GM12878 (cell line): ENCODE measurements at regions not wholly inside any gene's neighbourhood (a gene's known extent, or its start where the extent isn't known, plus 50 kb on each side); places are given as distances from the start of the nearest gene placed in this dataset.

Source experiments
- ATAC-seq: fragments of 200-7000 bp; cut with Tn5 transposase; 3 replicates; pipeline ENCODE4 v1.9.1; 2020; ENCODE audit warnings: mild to moderate bottlenecking, moderate library complexity
- BruUV-seq: library from RNA; stranded (reverse); fragments of 400-500 nt; replicated peaks from 2 replicates; lab custom pipeline; 2021; lab: Mats Ljungman, UMichigan
- CTCF ChIA-PET: fragments of 300-600 bp; sonication (Branson Sonifier 250); formaldehyde crosslinking; extraction: SDS; loops from one replicate; lab custom pipeline; 2021; ENCODE audit warnings: inconsistent platforms; lab: Yijun Ruan, JAX
- POLR2A ChIA-PET: fragments of 350-600 bp; formaldehyde crosslinking; extraction: SDS; loops from one replicate; lab custom pipeline; 2021; ENCODE audit warnings: inconsistent platforms; lab: Charles Lee
- RAD21 ChIA-PET: fragments of 300-600 bp; sonication (Branson Sonifier 250); formaldehyde crosslinking; loops from one replicate; lab custom pipeline; 2023; ENCODE audit warnings: antibody characterized with exemption; ENCODE audit not compliant: unreplicated experiment; lab: Charles Lee
- SMC1A ChIA-PET: fragments of 300-600 bp; sonication (Branson Sonifier 250); formaldehyde crosslinking; loops from one replicate; lab custom pipeline; 2023; ENCODE audit not compliant: unreplicated experiment, uncharacterized antibody; lab: Charles Lee
- DNase-seq: peaks from one replicate; pipeline ENCODE4 v3.0.0-alpha.2; 2011; ENCODE audit warnings: low read depth, low spot score
- FAIRE-seq: peaks from 3 replicates; lab custom pipeline; 2011; peaks lifted over from hg19 to GRCh38; lab: Jason Lieb, UNC
- H2AFZ ChIP-seq: 2 replicates; pipeline ENCODE4 v1.6.0; 2011; ENCODE audit warnings: low read depth, low read length, control low read depth; ENCODE audit not compliant: control insufficient read depth
- H3K27ac ChIP-seq: 2 replicates; pipeline ENCODE4 v1.5.1; 2011; ENCODE audit warnings: control low read depth; ENCODE audit not compliant: control insufficient read depth, insufficient read depth
- H3K27me3 ChIP-seq, 2 experiments: replicated peaks in 1 of 2; 2 replicates each; pipeline versions ENCODE4 v1.6.0 to v1.6.1; 2011; ENCODE audit warnings: low read length in 1 of 2; ENCODE audit not compliant: control insufficient read depth in 2 of 2, insufficient read depth in 2 of 2
- H3K36me3 ChIP-seq, 2 experiments: 2 replicates each; pipeline ENCODE4 v1.5.1; 2011; ENCODE audit warnings: low read length in 1 of 2; ENCODE audit not compliant: control insufficient read depth in 2 of 2, insufficient read depth in 2 of 2
- H3K4me1 ChIP-seq: 2 replicates; pipeline ENCODE4 v1.6.1; 2011; ENCODE audit warnings: mild to moderate bottlenecking, low read length, moderate library complexity, mixed read lengths; ENCODE audit not compliant: control insufficient read depth, insufficient read depth
- H3K4me2 ChIP-seq: 2 replicates; pipeline ENCODE4 v1.6.0; 2011; ENCODE audit warnings: control low read depth; ENCODE audit not compliant: control insufficient read depth, insufficient read depth
- H3K4me3 ChIP-seq: fragments of 200-600 bp; sonication (generic); 2 replicates; pipeline ENCODE4 v1.5.1; 2016
- H3K79me2 ChIP-seq: 2 replicates; pipeline ENCODE4 v1.6.0; 2011; ENCODE audit warnings: low read length; ENCODE audit not compliant: control insufficient read depth, insufficient read depth
- H3K9ac ChIP-seq: 2 replicates; pipeline ENCODE4 v1.8.0; 2011; ENCODE audit warnings: low read length, control low read depth, mixed read lengths; ENCODE audit not compliant: control insufficient read depth, insufficient read depth
- H3K9me3 ChIP-seq: replicated peaks from 3 replicates; pipeline ENCODE4 v1.5.1; 2011; ENCODE audit warnings: mild to moderate bottlenecking, low read length; ENCODE audit not compliant: control insufficient read depth, insufficient read depth
- H4K20me1 ChIP-seq: 2 replicates; pipeline ENCODE4 v1.6.0; 2011; ENCODE audit not compliant: control insufficient read depth, insufficient read depth
- EGR1 ChIP-seq, 2 experiments: IDR thresholded peaks; 1 replicate in 1 of 2; 2 replicates in 1 of 2; pipeline ENCODE4 v1.6.1; 2011 to 2012; ENCODE audit warnings: low read depth in 2 of 2, low read length in 2 of 2, borderline replicate concordance in 1 of 2, mild to moderate bottlenecking in 1 of 2, moderate library complexity in 1 of 2
- EP300 ChIP-seq, 2 experiments: fragments of 150-350 bp in 1 of 2; IDR thresholded peaks; 2 replicates each; pipeline ENCODE4 v1.6.1; 2011 to 2012; ENCODE audit warnings: low read depth in 2 of 2, low read length in 2 of 2, borderline replicate concordance in 1 of 2, improper control_type of control experiment in 1 of 2, inconsistent platforms in 1 of 2; ENCODE audit not compliant: control insufficient read depth in 1 of 2
- ESRRA ChIP-seq: IDR thresholded peaks from 2 replicates; pipeline ENCODE4 v1.6.1; 2012; ENCODE audit warnings: mild to moderate bottlenecking, low read length, improper control_type of control experiment
- ETV6 ChIP-seq, 2 experiments: fragments of 450-650 bp in 1 of 2; IDR thresholded peaks in 1 of 2; conservative IDR thresholded peaks in 1 of 2; 2 replicates each; pipeline ENCODE4 v1.6.1; 2014; ENCODE audit warnings: antibody characterized with exemption in 1 of 2, borderline replicate concordance in 1 of 2, low read depth in 1 of 2, mild to moderate bottlenecking in 1 of 2, moderate library complexity in 1 of 2
- FOS ChIP-seq: IDR thresholded peaks from 3 replicates; pipeline ENCODE4 v1.6.1; 2011; ENCODE audit warnings: borderline replicate concordance; ENCODE audit not compliant: insufficient read length; ENCODE audit errors: extremely low read depth
- IRF4 ChIP-seq: IDR thresholded peaks from 2 replicates; pipeline ENCODE4 v1.6.1; 2011; ENCODE audit warnings: low read depth, low read length
- JUNB ChIP-seq: IDR thresholded peaks from 2 replicates; pipeline ENCODE4 v1.6.1; 2016; ENCODE audit warnings: antibody characterized with exemption, mild to moderate bottlenecking
- JUND ChIP-seq: IDR thresholded peaks from 2 replicates; pipeline ENCODE4 v1.6.1; 2012; ENCODE audit warnings: low read depth, mild to moderate bottlenecking, low read length, improper control_type of control experiment, moderate library complexity
- PAX5 ChIP-seq: IDR thresholded peaks from 2 replicates; pipeline ENCODE4 v1.6.1; 2011; ENCODE audit warnings: low read depth, low read length, borderline replicate concordance
- PAX8 ChIP-seq: fragments of 450-650 bp; IDR thresholded peaks from 2 replicates; pipeline ENCODE4 v1.6.1; 2017; ENCODE audit warnings: mild to moderate bottlenecking, moderate library complexity
- RAD21 ChIP-seq: IDR thresholded peaks from 2 replicates; pipeline ENCODE4 v1.6.1; 2011; ENCODE audit warnings: mild to moderate bottlenecking, low read depth, low read length, moderate library complexity; ENCODE audit not compliant: insufficient read depth
- RCOR1 ChIP-seq: conservative IDR thresholded peaks from 2 replicates; pipeline ENCODE4 v1.6.1; 2012; ENCODE audit warnings: low read depth, low read length, improper control_type of control experiment
- SIX5 ChIP-seq: IDR thresholded peaks from 2 replicates; pipeline ENCODE4 v1.6.1; 2011; ENCODE audit warnings: mild to moderate bottlenecking, low read depth, low read length, moderate library complexity; ENCODE audit not compliant: severe bottlenecking
- SMAD5 ChIP-seq: IDR thresholded peaks from 2 replicates; pipeline ENCODE4 v1.6.1; 2016; ENCODE audit warnings: antibody characterized with exemption, low read depth
- YBX1 ChIP-seq: fragments of 450-650 bp; IDR thresholded peaks from 2 replicates; pipeline ENCODE4 v1.6.1; 2016; ENCODE audit warnings: antibody characterized with exemption
- YY1 ChIP-seq: IDR thresholded peaks from 2 replicates; pipeline ENCODE4 v1.6.1; 2011; ENCODE audit warnings: low read depth, mild to moderate bottlenecking, low read length
- WGBS: methylation state at CpG from one replicate; pipeline ENCODE4 v1.1.6; 2016; ENCODE audit warnings: low lambda C conversion rate; ENCODE audit not compliant: insufficient replicate concordance, insufficient coverage; ENCODE audit errors: missing lambda C conversion rate; 5-methylcytosine and 5-hydroxymethylcytosine counted together
- in situ Hi-C: fragments of 300-500 bp; cut with MboI; formaldehyde crosslinking; loops from 9 replicates; pipeline ENCODE4 v1.14.3; 2018; ENCODE audit warnings: mixed read lengths
- intact Hi-C: fragments of 100-400 bp; cut with micrococcal nuclease; formaldehyde crosslinking; loops from one replicate; pipeline ENCODE4 v1.14.2; 2022; ENCODE audit not compliant: unreplicated experiment
- TF ChIP-seq, protein P1 (sequence below): fragments of 450-650 bp; IDR thresholded peaks from 2 replicates; pipeline ENCODE4 v1.6.1; 2017; ENCODE audit warnings: mild to moderate bottlenecking
- TF ChIP-seq, protein P2 (sequence below): IDR thresholded peaks from 2 replicates; pipeline ENCODE4 v1.6.1; 2011; ENCODE audit warnings: low read depth, low read length, improper control_type of control experiment, borderline replicate concordance

DNA sequence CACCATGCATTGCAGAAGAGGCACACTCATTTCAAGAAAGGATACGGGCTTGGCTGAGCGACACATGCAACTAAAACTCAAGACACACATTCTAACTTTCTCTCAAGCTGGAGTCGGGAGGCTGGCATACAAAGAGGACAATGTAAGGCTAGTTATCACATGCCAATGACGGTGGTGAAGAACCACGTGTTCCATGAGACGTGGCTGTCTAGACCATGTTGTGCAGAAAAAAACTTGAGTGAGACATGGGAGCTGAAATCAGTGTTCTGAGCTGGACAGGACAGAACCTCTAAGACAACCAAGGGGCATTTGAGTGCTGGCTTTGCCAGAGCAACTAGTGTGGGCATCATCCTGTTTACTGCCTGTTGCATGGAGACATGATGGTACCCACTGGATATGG lies 193.0 kb upstream of the DPP6 start:
- Histone ChIP-seq H3K79me2 (no peaks in the 10 kb centered on the region), H2AFZ (no peak overlapping the region), H3K9me3 (no peaks in the 10 kb centered on the region), H4K20me1 (no peaks in the 10 kb centered on the region), H3K27me3 (no peaks in the 10 kb centered on the region), H3K4me3 (no peak overlapping the region), H3K4me1 (no peaks in the 10 kb centered on the region), H3K9ac (no peak overlapping the region), H3K27ac (no peak overlapping the region), H3K36me3 (no peaks in the 10 kb centered on the region), H3K4me2 (no peak overlapping the region)
- CTCF ChIA-PET, result no interaction called here
- DNase-seq (no peak), FAIRE-seq (no peak), ATAC-seq (no peak)
- POLR2A ChIA-PET, result no interaction called here
- WGBS, result 5% methylated on average over 6 of the region's 6 CpGs
- intact Hi-C loops (no loop called here), in situ Hi-C loops (no loop called here)
- RAD21 ChIA-PET, result no interaction called here
- BruUV-seq, result no TSS peak
- SMC1A ChIA-PET, result no interaction called here
- TF ChIP-seq ESRRA (no peak), EGR1 (IDR thresholded peaks at IDR 0.05; ENCODE audit: borderline replicate concordance in 1 of 2, low read depth in 2 of 2, low read length in 2 of 2) (no peak), RAD21 (no peak), IRF4 (no peak), SMAD5 (no peak), YBX1 (no peak), JUND (no peak), JUNB (no peak), PAX5 (no peak), ETV6 (conservative IDR thresholded peaks at IDR 0.05 in 1 of 2, IDR thresholded peaks at IDR 0.05 in 1 of 2; ENCODE audit: borderline replicate concordance in 1 of 2, low read depth in 1 of 2) (no peak), YY1 (no peak), PAX8 (no peak), EP300 (IDR thresholded peaks at IDR 0.05; ENCODE audit: borderline replicate concordance in 1 of 2, control insufficient read depth in 1 of 2, low read depth in 2 of 2, low read length in 2 of 2) (no peak), SIX5 (no peak), RCOR1 (no peak), FOS (no peak)
- TF ChIP-seq, protein P1, sequence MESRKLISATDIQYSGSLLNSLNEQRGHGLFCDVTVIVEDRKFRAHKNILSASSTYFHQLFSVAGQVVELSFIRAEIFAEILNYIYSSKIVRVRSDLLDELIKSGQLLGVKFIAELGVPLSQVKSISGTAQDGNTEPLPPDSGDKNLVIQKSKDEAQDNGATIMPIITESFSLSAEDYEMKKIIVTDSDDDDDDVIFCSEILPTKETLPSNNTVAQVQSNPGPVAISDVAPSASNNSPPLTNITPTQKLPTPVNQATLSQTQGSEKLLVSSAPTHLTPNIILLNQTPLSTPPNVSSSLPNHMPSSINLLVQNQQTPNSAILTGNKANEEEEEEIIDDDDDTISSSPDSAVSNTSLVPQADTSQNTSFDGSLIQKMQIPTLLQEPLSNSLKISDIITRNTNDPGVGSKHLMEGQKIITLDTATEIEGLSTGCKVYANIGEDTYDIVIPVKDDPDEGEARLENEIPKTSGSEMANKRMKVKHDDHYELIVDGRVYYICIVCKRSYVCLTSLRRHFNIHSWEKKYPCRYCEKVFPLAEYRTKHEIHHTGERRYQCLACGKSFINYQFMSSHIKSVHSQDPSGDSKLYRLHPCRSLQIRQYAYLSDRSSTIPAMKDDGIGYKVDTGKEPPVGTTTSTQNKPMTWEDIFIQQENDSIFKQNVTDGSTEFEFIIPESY, result no peak
- TF ChIP-seq, protein P2, sequence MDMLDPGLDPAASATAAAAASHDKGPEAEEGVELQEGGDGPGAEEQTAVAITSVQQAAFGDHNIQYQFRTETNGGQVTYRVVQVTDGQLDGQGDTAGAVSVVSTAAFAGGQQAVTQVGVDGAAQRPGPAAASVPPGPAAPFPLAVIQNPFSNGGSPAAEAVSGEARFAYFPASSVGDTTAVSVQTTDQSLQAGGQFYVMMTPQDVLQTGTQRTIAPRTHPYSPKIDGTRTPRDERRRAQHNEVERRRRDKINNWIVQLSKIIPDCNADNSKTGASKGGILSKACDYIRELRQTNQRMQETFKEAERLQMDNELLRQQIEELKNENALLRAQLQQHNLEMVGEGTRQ, result no peak
